Stimulated activated CD4-positive, alpha-beta T cell treated with anti-CD3 and anti-CD28 coated beads, Interleukin-15, amount 100 ng/mL, for 24 hours (primary cell): ENCODE measurements at regions not wholly inside any gene's neighbourhood (a gene's known extent, or its start where the extent isn't known, plus 50 kb on each side); places are given as distances from the start of the nearest gene placed in this dataset.
"Not testable (repeated sequence)": the region's sequence is repeated elsewhere in the genome, so short reads cannot be mapped to it uniquely, and the experiment has no call there.

ENCODE experiments used
- DNase-seq: peaks from one replicate; pipeline ENCODE4 v3.0.0-alpha.2; 2020

- no peak for DNase-seq
Measured at GRCh38 chr11:23885801-23886200, 611.1 kb upstream of the LUZP2 start.

GRCh38 chr11:23887122-23887521 lies 609.7 kb upstream of the LUZP2 start:
- DNase-seq: not testable (repeated sequence)

GRCh38 chr11:23893126-23893525 lies 603.7 kb upstream of the LUZP2 start:
- DNase-seq: no peak

GRCh38 chr11:23897453-23898286 lies 599.2 kb upstream of the LUZP2 start:
- no peak for DNase-seq

GRCh38 chr11:23903044-23903704 lies 593.7 kb upstream of the LUZP2 start:
- no peak for DNase-seq

GRCh38 chr11:23919455-23919854 lies 577.4 kb upstream of the LUZP2 start:
- DNase-seq: no peak

- no peak for DNase-seq
Measured at GRCh38 chr11:23923357-23923756, 573.5 kb upstream of the LUZP2 start.

- no peak for DNase-seq
Measured at GRCh38 chr11:23924226-23924625, 572.6 kb upstream of the LUZP2 start.

- DNase-seq: no peak
Measured at GRCh38 chr11:23931443-23931842, 565.4 kb upstream of the LUZP2 start.

GRCh38 chr11:23932485-23932898 lies 564.4 kb upstream of the LUZP2 start:
- DNase-seq: no peak

GRCh38 chr11:23933721-23934120 lies 563.1 kb upstream of the LUZP2 start:
- no peak for DNase-seq

GRCh38 chr11:23934671-23935270 lies 562.1 kb upstream of the LUZP2 start:
- DNase-seq: not testable (repeated sequence)

GRCh38 chr11:23942117-23942815 lies 554.6 kb upstream of the LUZP2 start:
- not testable (repeated sequence) for DNase-seq

GRCh38 chr11:23944923-23945322 lies 551.9 kb upstream of the LUZP2 start:
- no peak for DNase-seq

GRCh38 chr11:23947883-23948282 lies 549.0 kb upstream of the LUZP2 start:
- no peak for DNase-seq

- no peak for DNase-seq
Measured at GRCh38 chr11:23948851-23949250, 548.0 kb upstream of the LUZP2 start.

- DNase-seq: no peak
Measured at GRCh38 chr11:23953951-23954710, 542.7 kb upstream of the LUZP2 start.

GRCh38 chr11:23954730-23955129 lies 542.1 kb upstream of the LUZP2 start:
- no peak for DNase-seq

- no peak for DNase-seq
Measured at GRCh38 chr11:23956586-23956985, 540.3 kb upstream of the LUZP2 start.

GRCh38 chr11:23957314-23957713 lies 539.5 kb upstream of the LUZP2 start:
- DNase-seq: no peak

- no peak for DNase-seq
Measured at GRCh38 chr11:23959462-23959861, 537.4 kb upstream of the LUZP2 start.

- no peak for DNase-seq
Measured at GRCh38 chr11:23961503-23962338, 535.1 kb upstream of the LUZP2 start.
